OCI-LY1 (cell line): ENCODE measurements at regions not wholly inside any gene's neighbourhood (a gene's known extent, or its start where the extent isn't known, plus 50 kb on each side); places are given as distances from the start of the nearest gene placed in this dataset.
A peak's percentile ranks its signal among the peaks of the same experiment; 100 is the strongest.
"Not testable (repeated sequence)": the region's sequence is repeated elsewhere in the genome, so short reads cannot be mapped to it uniquely, and the experiment has no call there.

Experiments
- CTCF ChIP-seq: fragments of 200-600 bp; sonication (generic), shearing (Covaris generic); IDR thresholded peaks from 2 replicates; pipeline ENCODE4 v1.5.1; 2017; ENCODE audit warnings: mild to moderate bottlenecking, antibody characterized with exemption, low read length, moderate library complexity, mixed read lengths
- EZH2 ChIP-seq: fragments of 200-600 bp; sonication (generic), shearing (Covaris generic); IDR thresholded peaks from 2 replicates; pipeline ENCODE4 v1.8.0; 2017; ENCODE audit warnings: borderline replicate concordance, mixed run types, mild to moderate bottlenecking, antibody characterized with exemption, low read length, moderate library complexity, mixed read lengths

GRCh38 chr11:67847896-67848875 is 155.7 kb downstream of the UNC93B1 start:
- not testable (repeated sequence) for TF ChIP-seq EZH2
- TF ChIP-seq CTCF: peak; percentile 41
